BJ (cell line): ENCODE measurements at regions not wholly inside any gene's neighbourhood (a gene's known extent, or its start where the extent isn't known, plus 50 kb on each side); places are given as distances from the start of the nearest gene placed in this dataset.

Source experiments
- CTCF ChIA-PET: fragments of 350-600 bp; formaldehyde crosslinking; extraction: SDS; loops from one replicate; lab custom pipeline; 2021; ENCODE audit warnings: antibody characterized with exemption, inconsistent platforms; lab: Yijun Ruan, JAX
- POLR2A ChIA-PET: fragments of 300-600 bp; sonication (Branson Sonifier 250); formaldehyde crosslinking; extraction: SDS; loops from one replicate; lab custom pipeline; 2021; ENCODE audit warnings: antibody characterized with exemption; lab: Charles Lee
- DNase-seq: peaks from one replicate; pipeline ENCODE4 v3.0.0-alpha.2; 2011; ENCODE audit warnings: low read depth
- H3K27me3 ChIP-seq: 2 replicates; pipeline ENCODE4 v1.6.0; 2011; ENCODE audit warnings: low read length; ENCODE audit not compliant: control insufficient read depth, insufficient read depth
- H3K36me3 ChIP-seq: 2 replicates; pipeline ENCODE4 v1.5.1; 2011; ENCODE audit warnings: low read length; ENCODE audit not compliant: control insufficient read depth, insufficient read depth
- H3K4me3 ChIP-seq: 2 replicates; pipeline ENCODE4 v1.5.1; 2011; ENCODE audit warnings: low read depth, mild to moderate bottlenecking, control low read depth, low read length
- CTCF ChIP-seq: IDR thresholded peaks from 2 replicates; pipeline ENCODE4 v1.5.1; 2011; ENCODE audit warnings: low read depth, mild to moderate bottlenecking, control low read depth, inconsistent platforms, low read length, moderate library complexity; ENCODE audit not compliant: insufficient read depth

GRCh38 chr14:101340556-101340955 lies 220.7 kb upstream of the DIO3 start:
- Histone ChIP-seq H3K36me3 (no peaks in the 10 kb centered on the region), H3K4me3 (no peak overlapping the region), H3K27me3 (peaks cover 3% of the 10 kb centered on the region)
- ChIA-PET CTCF (interaction anchor here (0.7 kb wide), 1 partner anchor 10 kb away, joined by 3 read pairs; no protein-coding TSS in a partner anchor), POLR2A (no interaction called here)
- no peak for TF ChIP-seq CTCF
- DNase-seq, result no peak

- ChIA-PET POLR2A (no interaction called here), CTCF (no interaction called here)
- H3K4me3 ChIP-seq, result no peak overlapping the region
- no peaks in the 10 kb centered on the region for H3K36me3 ChIP-seq
- DNase-seq, result no peak
- no peak for TF ChIP-seq CTCF
- H3K27me3 ChIP-seq, result no peaks in the 10 kb centered on the region
These were observed 213.2 kb upstream of the DIO3 start for GRCh38 chr14:101347893-101348777.

GRCh38 chr14:101349108-101349507 lies 212.2 kb upstream of the DIO3 start:
- DNase-seq, result no peak
- CTCF ChIA-PET, result no interaction called here
- no peaks in the 10 kb centered on the region for H3K36me3 ChIP-seq
- TF ChIP-seq CTCF, result no peak
- POLR2A ChIA-PET, result no interaction called here
- no peaks in the 10 kb centered on the region for H3K27me3 ChIP-seq
- no peak overlapping the region for H3K4me3 ChIP-seq

- H3K27me3 ChIP-seq, result no peaks in the 10 kb centered on the region
- H3K4me3 ChIP-seq, result no peak overlapping the region
- TF ChIP-seq CTCF, result no peak
- H3K36me3 ChIP-seq, result no peaks in the 10 kb centered on the region
- no peak for DNase-seq
- ChIA-PET CTCF (interaction anchor here (1.1 to 1.4 kb wide), 2 partner anchors 8 to 9 kb away, joined by 3 read pairs; no protein-coding TSS in a partner anchor), POLR2A (no interaction called here)
These were observed 211.3 kb upstream of the DIO3 start for GRCh38 chr14:101350021-101350420.

GRCh38 chr14:101350691-101351090 lies 210.6 kb upstream of the DIO3 start:
- ChIA-PET CTCF (interaction anchor here (0.7 to 1.4 kb wide), 3 partner anchors 8 to 12 kb away, joined by 3 read pairs; no protein-coding TSS in a partner anchor), POLR2A (no interaction called here)
- Histone ChIP-seq H3K4me3 (no peak overlapping the region), H3K27me3 (no peaks in the 10 kb centered on the region), H3K36me3 (no peaks in the 10 kb centered on the region)
- no peak for DNase-seq
- no peak for TF ChIP-seq CTCF
